ENCODE measurements at regions not wholly inside any gene's neighbourhood (a gene's known extent, or its start where the extent isn't known, plus 50 kb on each side); places are given as distances from the start of the nearest gene placed in this dataset.
A peak's percentile ranks its signal among the peaks of the same experiment; 100 is the strongest.

DNA sequence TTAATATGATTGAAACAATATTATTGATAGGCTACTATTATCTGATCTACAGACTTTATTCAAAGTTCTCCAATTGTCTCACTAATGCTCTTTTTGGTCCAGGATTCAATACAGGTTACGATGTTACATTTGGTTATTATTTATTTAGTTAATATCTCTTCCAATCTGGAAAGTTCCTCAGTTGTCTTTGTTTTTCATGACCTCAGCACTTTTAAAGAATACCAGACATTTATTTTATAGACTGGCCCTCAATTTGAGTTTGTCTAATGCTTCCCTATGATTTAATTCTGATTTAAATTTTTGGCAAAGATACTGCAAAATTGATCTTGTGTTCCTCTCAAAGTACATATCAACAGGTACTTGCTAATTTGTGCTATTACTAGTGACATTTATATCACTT, 937.4 kb downstream of the KCNMA1 start:
- no peak overlapping the region for H3K4ac ChIP-seq (replicated peaks; ENCODE audit: insufficient read length, low read depth, low read length)
- H2BK20ac ChIP-seq (ENCODE audit: low read length): no peak overlapping the region
- no peak overlapping the region for H2BK15ac ChIP-seq (ENCODE audit: low read length)
- no peak overlapping the region for H3K27ac ChIP-seq (ENCODE audit: low read depth, low read length)
- no peak overlapping the region for H2BK120ac ChIP-seq (replicated peaks; ENCODE audit: low read depth, low read length)
- H3K14ac ChIP-seq (ENCODE audit: insufficient read length): no peak overlapping the region
- no peak overlapping the region for H3K18ac ChIP-seq (ENCODE audit: extremely low read depth, low read length)
- H4K91ac ChIP-seq (replicated peaks; ENCODE audit: insufficient read length, low read length): no peak overlapping the region
- no peak overlapping the region for H3K9ac ChIP-seq (replicated peaks in 1 of 4; ENCODE audit: extremely low read depth in 1 of 4, low read depth in 3 of 4, low read length in 3 of 4)
- DNase-seq (ENCODE audit: low read depth in 1 of 2, low spot score in 2 of 2) (no peak), FAIRE-seq (no peak)
- TF ChIP-seq JUN (IDR thresholded peaks at IDR 0.05; ENCODE audit: low read depth, low read length): no peak
- TF ChIP-seq MAFK (IDR thresholded peaks at IDR 0.05; ENCODE audit: low read depth, low read length): peak; percentile 29; the same call in 1 of the 2 replicates
- no peaks in the 10 kb centered on the region for H3K79me1 ChIP-seq (ENCODE audit: low read depth, low read length)
- H4K8ac ChIP-seq (ENCODE audit: extremely low read depth, insufficient read depth, low read length): no peak overlapping the region
- H4K20me1 ChIP-seq (replicated peaks in 1 of 2; ENCODE audit: control insufficient read depth in 1 of 2, insufficient read depth in 2 of 2, low read length in 2 of 2): no peaks in the 10 kb centered on the region
- H3K4me1 ChIP-seq (replicated peaks in 1 of 4; ENCODE audit: control insufficient read depth in 3 of 4, insufficient read depth in 4 of 4, low read length in 3 of 4): peaks cover 0 to 4% (median 0%) of the 10 kb centered on the region in 4 experiments; a peak in 1 of 7 replicates
- H3K56ac ChIP-seq (replicated peaks; ENCODE audit: insufficient read length, low read depth, low read length): no peak overlapping the region
- H3K23ac ChIP-seq (ENCODE audit: insufficient read length): no peak overlapping the region
- no peak overlapping the region for H4K5ac ChIP-seq (ENCODE audit: insufficient read length, low read depth, low read length)
- H3K4me3 ChIP-seq (ENCODE audit: extremely low read depth in 1 of 4, insufficient read depth in 2 of 4, low read depth in 3 of 4, low read length in 4 of 4): no peak overlapping the region
- H3K79me2 ChIP-seq (ENCODE audit: control insufficient read depth in 1 of 2, insufficient read depth in 2 of 2, low read length in 2 of 2): no peaks in the 10 kb centered on the region
- H2BK5ac ChIP-seq (ENCODE audit: low read depth, low read length): no peak overlapping the region
- no peak overlapping the region for H3K4me2 ChIP-seq (ENCODE audit: insufficient read depth in 1 of 2, low read depth in 2 of 2, low read length in 2 of 2)
- H3K27me3 ChIP-seq (replicated peaks in 1 of 4; ENCODE audit: control insufficient read depth in 3 of 4, extremely low read depth in 1 of 4, insufficient read depth in 3 of 4, low read length in 3 of 4): no peaks in the 10 kb centered on the region
- no peak overlapping the region for H2BK12ac ChIP-seq (ENCODE audit: low read depth, low read length)
- H3K36me3 ChIP-seq (ENCODE audit: control insufficient read depth in 2 of 4, insufficient read depth in 4 of 4, low read length in 3 of 4): no peaks in the 10 kb centered on the region
- H2AFZ ChIP-seq (ENCODE audit: low read length): no peak overlapping the region
- WGBS, 2 experiments (ENCODE audit: extremely low coverage in 1 of 2, insufficient coverage in 1 of 2, insufficient read length in 1 of 2, insufficient replicate concordance in 2 of 2, low coverage in 1 of 2, low lambda C conversion rate in 2 of 2, missing lambda C conversion rate in 1 of 2): 100% methylated on average over 1 of the region's 1 CpG; no CpG with 5 or more reads in 1 of the 2 experiments
- CTCF ChIA-PET (ENCODE audit: partially characterized antibody): no interaction called here
- POLR2A ChIA-PET (ENCODE audit: partially characterized antibody): no interaction called here
- no peaks in the 10 kb centered on the region for H3K23me2 ChIP-seq (ENCODE audit: low read depth, low read length)
- H2AK5ac ChIP-seq (ENCODE audit: low read depth, low read length): no peak overlapping the region
- H3K9me3 ChIP-seq (ENCODE audit: insufficient read depth in 2 of 2, low read depth in 1 of 2, low read length in 1 of 2): no peaks in the 10 kb centered on the region
